Colonic mucosa (tissue), 4 donors: ENCODE measurements at regions not wholly inside any gene's neighbourhood (a gene's known extent, or its start where the extent isn't known, plus 50 kb on each side); places are given as distances from the start of the nearest gene placed in this dataset.
"Not testable (repeated sequence)": the region's sequence is repeated elsewhere in the genome, so short reads cannot be mapped to it uniquely, and the experiment has no call there.

Experiments used
- DNase-seq: peaks from one replicate; pipeline ENCODE4 v3.0.0-alpha.2; 2020
- H3K27ac ChIP-seq: fragments of 200-600 bp; one replicate; pipeline ENCODE4 v1.8.0; 2021
- H3K27me3 ChIP-seq: fragments of 200-600 bp; one replicate; pipeline ENCODE4 v1.8.0; 2021
- H3K36me3 ChIP-seq: fragments of 200-600 bp; one replicate; pipeline ENCODE4 v1.8.0; 2021
- H3K4me1 ChIP-seq: fragments of 200-600 bp; one replicate; pipeline ENCODE4 v1.8.0; 2021; ENCODE audit warnings: mild to moderate bottlenecking
- H3K4me3 ChIP-seq: fragments of 200-600 bp; one replicate; pipeline ENCODE4 v1.8.0; 2021
- H3K9ac ChIP-seq, 2 donors: one replicate each; pipeline ENCODE4 v1.7.0; 2013; ENCODE audit warnings: control low read depth in 2 of 2, low read depth in 2 of 2, low read length in 2 of 2
- H3K9me3 ChIP-seq: fragments of 200-600 bp; one replicate; pipeline ENCODE4 v1.8.0; 2021
- CTCF ChIP-seq: fragments of 200-600 bp; IDR thresholded peaks from one replicate; pipeline ENCODE4 v1.8.0; 2022; ENCODE audit warnings: antibody characterized with exemption, mild to moderate bottlenecking
- intact Hi-C: fragments of 100-400 bp; cut with DNase I; formaldehyde crosslinking; loops from one replicate; pipeline ENCODE4 v1.14.1; 2022
- donor health status: healthy.
- donor health status: DM: no; HTN: no; CAD: no.
- donor health status: DM: no; HTN: no; CAD: no.

DNA sequence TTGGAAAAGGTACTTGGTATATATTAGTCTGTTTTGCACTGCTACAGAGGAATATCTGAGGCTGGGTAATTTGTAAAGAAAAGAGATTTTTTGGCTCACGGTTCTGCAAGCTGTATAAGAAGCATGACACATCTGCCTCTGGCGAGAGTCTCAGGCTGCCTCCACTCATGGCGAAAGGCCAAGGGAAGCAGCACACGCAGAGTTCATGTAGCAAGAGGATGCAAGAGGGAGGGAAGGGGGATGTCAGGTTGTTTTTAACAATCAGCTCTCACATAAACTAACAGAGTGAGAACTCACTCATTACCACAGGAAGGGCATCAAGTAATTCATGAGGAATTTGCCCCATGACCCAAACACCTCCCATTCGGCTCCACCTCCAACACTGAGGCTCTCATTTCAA lies 484.8 kb upstream of the DPP6 start:
- TF ChIP-seq CTCF, result no peak
- Histone ChIP-seq H3K4me3 (no peak overlapping the region), H3K27me3 (no peaks in the 10 kb centered on the region), H3K9ac (no peak overlapping the region), H3K36me3 (no peaks in the 10 kb centered on the region), H3K9me3 (no peaks in the 10 kb centered on the region), H3K27ac (no peak overlapping the region), H3K4me1 (no peaks in the 10 kb centered on the region)
- no peak for DNase-seq
- intact Hi-C loops, result no loop called here

DNA sequence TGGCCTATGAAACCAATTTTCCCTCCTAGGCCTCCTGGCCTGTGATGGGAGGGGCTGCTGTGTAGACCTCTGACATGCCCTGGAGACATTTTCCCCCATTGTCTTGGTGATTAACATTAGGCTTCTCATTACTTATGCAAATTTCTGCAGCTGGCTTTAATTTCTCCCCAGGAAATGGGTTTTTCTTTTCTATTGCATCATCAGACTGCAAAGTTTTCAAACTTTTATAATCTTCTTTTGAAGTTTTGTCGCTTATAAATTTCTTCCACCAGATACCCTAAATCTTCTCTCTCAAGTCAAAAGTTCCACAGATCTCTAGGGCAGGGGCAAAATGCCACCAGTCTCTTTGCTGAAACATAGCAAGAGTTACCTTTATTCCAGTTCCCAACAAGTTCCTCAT lies 482.7 kb upstream of the DPP6 start:
- H3K36me3 ChIP-seq, H3K27ac ChIP-seq, H3K4me3 ChIP-seq, intact Hi-C loops, DNase-seq, H3K4me1 ChIP-seq, H3K9ac ChIP-seq, H3K27me3 ChIP-seq, H3K9me3 ChIP-seq: not testable (repeated sequence)

DNA sequence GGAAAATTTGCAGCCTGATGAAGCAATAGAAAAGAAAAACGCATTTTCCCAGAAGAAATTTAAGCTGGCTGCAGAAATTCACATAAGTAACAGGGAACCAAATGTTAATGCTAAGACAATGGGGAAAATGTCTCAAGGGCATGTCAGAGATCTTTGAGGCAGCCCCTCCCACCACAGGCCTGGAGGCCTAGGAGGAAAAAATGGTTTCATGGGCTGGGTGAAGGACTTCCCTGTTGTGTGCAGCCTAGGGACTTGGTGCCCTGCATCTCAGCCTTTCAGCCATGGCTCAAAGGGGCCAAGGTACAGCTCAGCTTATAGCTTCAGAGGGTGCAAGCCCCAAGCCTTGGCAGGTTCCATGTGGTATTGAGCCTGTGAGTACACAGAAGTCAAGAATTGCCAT lies 476.1 kb upstream of the DPP6 start:
- intact Hi-C loops, result no loop called here
- Histone ChIP-seq H3K27ac (no peak overlapping the region), H3K9me3 (no peaks in the 10 kb centered on the region), H3K27me3 (no peaks in the 10 kb centered on the region), H3K4me1 (no peaks in the 10 kb centered on the region), H3K9ac (no peak overlapping the region), H3K4me3 (no peak overlapping the region), H3K36me3 (no peaks in the 10 kb centered on the region)
- DNase-seq, result no peak
- TF ChIP-seq CTCF, result no peak

DNA sequence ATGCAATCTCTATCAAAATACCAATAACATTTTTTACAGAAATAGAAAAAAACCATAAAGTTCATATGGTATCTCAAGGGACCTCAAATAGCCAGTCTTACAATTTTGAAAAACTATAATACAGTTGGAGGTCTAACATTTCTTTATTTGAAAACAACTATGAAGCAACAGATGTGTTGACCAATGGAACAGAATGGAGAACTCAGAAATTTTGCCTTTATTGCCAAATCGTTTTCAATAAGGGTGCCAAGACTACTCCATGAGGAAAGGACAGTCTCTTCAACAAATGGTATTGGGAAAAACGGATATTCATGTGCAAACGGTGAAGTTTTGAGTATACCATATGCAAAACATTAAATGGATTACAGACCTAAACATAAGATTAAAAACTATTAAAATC lies 470.8 kb upstream of the DPP6 start:
- Histone ChIP-seq H3K27ac (no peak overlapping the region), H3K36me3 (no peaks in the 10 kb centered on the region), H3K9me3 (no peaks in the 10 kb centered on the region), H3K4me3 (no peak overlapping the region), H3K4me1 (no peaks in the 10 kb centered on the region), H3K27me3 (no peaks in the 10 kb centered on the region), H3K9ac (no peak overlapping the region)
- intact Hi-C loops, result no loop called here
- no peak for TF ChIP-seq CTCF
- DNase-seq, result no peak

DNA sequence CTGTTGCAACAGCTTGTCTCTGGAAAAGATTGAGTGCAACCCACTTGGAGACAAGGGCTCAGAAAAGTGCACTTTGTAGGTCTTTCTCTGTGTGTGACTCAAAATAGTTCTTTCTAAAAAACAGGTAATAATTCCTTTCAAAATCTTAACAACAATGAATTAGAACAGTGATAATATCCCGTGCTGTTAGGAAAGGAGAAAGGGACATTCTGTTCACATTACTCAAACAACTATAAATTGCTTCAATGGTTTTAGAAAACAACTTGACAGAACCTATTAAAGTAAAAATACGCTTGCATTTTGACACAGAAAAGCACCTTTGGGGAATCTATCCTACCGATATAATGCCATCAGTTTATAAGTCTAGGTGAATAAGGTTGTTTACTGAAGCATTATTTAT lies 468.1 kb upstream of the DPP6 start:
- no peaks in the 10 kb centered on the region for H3K9me3 ChIP-seq
- intact Hi-C loops, result no loop called here
- no peak overlapping the region for H3K9ac ChIP-seq
- no peaks in the 10 kb centered on the region for H3K27me3 ChIP-seq
- no peak overlapping the region for H3K4me3 ChIP-seq
- no peak overlapping the region for H3K27ac ChIP-seq
- TF ChIP-seq CTCF, result no peak
- DNase-seq, result no peak
- no peaks in the 10 kb centered on the region for H3K4me1 ChIP-seq
- H3K36me3 ChIP-seq, result no peaks in the 10 kb centered on the region

- intact Hi-C loops, result no loop called here
- H3K4me3 ChIP-seq, result no peak overlapping the region
- H3K9me3 ChIP-seq, result no peaks in the 10 kb centered on the region
- no peak overlapping the region for H3K9ac ChIP-seq
- H3K36me3 ChIP-seq, result no peaks in the 10 kb centered on the region
- no peak overlapping the region for H3K27ac ChIP-seq
- DNase-seq, result no peak
- no peaks in the 10 kb centered on the region for H3K27me3 ChIP-seq
- no peaks in the 10 kb centered on the region for H3K4me1 ChIP-seq
- TF ChIP-seq CTCF, result no peak
Measured at GRCh38 chr7:153588586-153588985, 463.6 kb upstream of the DPP6 start.
